ENCODE measurements at regions not wholly inside any gene's neighbourhood (a gene's known extent, or its start where the extent isn't known, plus 50 kb on each side); places are given as distances from the start of the nearest gene placed in this dataset.

- no peaks in the 10 kb centered on the region for H3K27me3 ChIP-seq (ENCODE audit: control insufficient read depth in 1 of 2, insufficient read depth in 2 of 2, low read length in 1 of 2)
- H3K27ac ChIP-seq (ENCODE audit: low read depth in 1 of 2, low read length in 2 of 2) = no peak overlapping the region
- no peaks in the 10 kb centered on the region for H3K36me3 ChIP-seq (ENCODE audit: control insufficient read depth in 1 of 2, insufficient read depth in 2 of 2, low read length in 1 of 2)
- no peaks in the 10 kb centered on the region for H3K4me1 ChIP-seq (ENCODE audit: control insufficient read depth in 1 of 2, insufficient read depth in 2 of 2, low read length in 2 of 2)
- no peak overlapping the region for H3K4me3 ChIP-seq (ENCODE audit: low read length in 2 of 2)
- ATAC-seq (ENCODE audit: low FRiP score) (no peak), DNase-seq (no peak)
- H3K9me3 ChIP-seq (ENCODE audit: control insufficient read depth, low read length) = peaks cover 3% of the 10 kb centered on the region
- intact Hi-C loops (cut with DNase I) = no loop called here
- 88% methylated on average over 5 of the region's 5 CpGs for WGBS, 2 donors
Measured at GRCh38 chr13:110097013-110097412, 209.9 kb downstream of the COL4A1 start.

GRCh38 chr13:110092831-110093247 lies 214.1 kb downstream of the COL4A1 start:
- no peak overlapping the region for H3K27ac ChIP-seq (ENCODE audit: low read depth in 1 of 2, low read length in 2 of 2)
- no peaks in the 10 kb centered on the region for H3K27me3 ChIP-seq (ENCODE audit: control insufficient read depth in 1 of 2, insufficient read depth in 2 of 2, low read length in 1 of 2)
- no peak for DNase-seq
- ATAC-seq (ENCODE audit: low FRiP score) = no peak
- no peak overlapping the region for H3K4me3 ChIP-seq (ENCODE audit: low read length in 2 of 2)
- H3K4me1 ChIP-seq (ENCODE audit: control insufficient read depth in 1 of 2, insufficient read depth in 2 of 2, low read length in 2 of 2) = no peaks in the 10 kb centered on the region
- no peaks in the 10 kb centered on the region for H3K36me3 ChIP-seq (ENCODE audit: control insufficient read depth in 1 of 2, insufficient read depth in 2 of 2, low read length in 1 of 2)
- no peaks in the 10 kb centered on the region for H3K9me3 ChIP-seq (ENCODE audit: control insufficient read depth, low read length)
- intact Hi-C loops (cut with DNase I) = no loop called here
- WGBS, 2 donors = 0 to 96% methylated on average over 1 of the region's 1 CpG

GRCh38 chr13:110089815-110090214 lies 217.1 kb downstream of the COL4A1 start:
- no peak for DNase-seq
- Histone ChIP-seq H3K36me3 (ENCODE audit: control insufficient read depth in 1 of 2, insufficient read depth in 2 of 2, low read length in 1 of 2) (no peaks in the 10 kb centered on the region), H3K9me3 (ENCODE audit: control insufficient read depth, low read length) (no peaks in the 10 kb centered on the region), H3K4me1 (ENCODE audit: control insufficient read depth in 1 of 2, insufficient read depth in 2 of 2, low read length in 2 of 2) (no peaks in the 10 kb centered on the region), H3K27ac (ENCODE audit: low read depth in 1 of 2, low read length in 2 of 2) (no peak overlapping the region), H3K4me3 (ENCODE audit: low read length in 2 of 2) (no peak overlapping the region), H3K27me3 (ENCODE audit: control insufficient read depth in 1 of 2, insufficient read depth in 2 of 2, low read length in 1 of 2) (no peaks in the 10 kb centered on the region)
- ATAC-seq (ENCODE audit: low FRiP score) = no peak
- 68 to 74% methylated on average over 4 of the region's 4 CpGs for WGBS, 2 donors
- intact Hi-C loops (cut with DNase I) = no loop called here

DNA sequence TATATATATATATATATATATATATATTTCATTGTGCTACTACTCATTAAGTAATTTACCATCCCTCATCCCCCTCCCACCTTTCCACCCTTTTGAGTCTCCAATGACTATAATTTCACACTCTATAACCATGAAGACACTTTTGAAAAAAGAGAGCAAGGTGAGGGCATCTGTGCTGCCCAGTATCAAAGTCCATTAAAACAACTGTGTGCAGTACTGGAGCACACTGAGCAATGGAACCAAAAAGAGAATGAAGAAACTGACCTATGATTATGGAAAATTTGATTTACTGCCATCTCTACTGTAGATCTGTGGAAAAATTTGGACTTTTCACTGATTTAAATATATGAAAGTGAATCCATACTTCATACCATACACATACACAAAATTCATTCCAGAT lies 217.9 kb downstream of the COL4A1 start:
- Histone ChIP-seq H3K9me3 (ENCODE audit: control insufficient read depth, low read length) (no peaks in the 10 kb centered on the region), H3K27ac (ENCODE audit: low read depth in 1 of 2, low read length in 2 of 2) (no peak overlapping the region), H3K4me3 (ENCODE audit: low read length in 2 of 2) (no peak overlapping the region), H3K36me3 (ENCODE audit: control insufficient read depth in 1 of 2, insufficient read depth in 2 of 2, low read length in 1 of 2) (no peaks in the 10 kb centered on the region), H3K27me3 (ENCODE audit: control insufficient read depth in 1 of 2, insufficient read depth in 2 of 2, low read length in 1 of 2) (no peaks in the 10 kb centered on the region), H3K4me1 (ENCODE audit: control insufficient read depth in 1 of 2, insufficient read depth in 2 of 2, low read length in 2 of 2) (no peaks in the 10 kb centered on the region)
- intact Hi-C loops (cut with DNase I) = no loop called here
- DNase-seq (no peak), ATAC-seq (ENCODE audit: low FRiP score) (no peak)

- Histone ChIP-seq H3K9me3 (ENCODE audit: control insufficient read depth, low read length) (no peaks in the 10 kb centered on the region), H3K27me3 (ENCODE audit: control insufficient read depth in 1 of 2, insufficient read depth in 2 of 2, low read length in 1 of 2) (no peaks in the 10 kb centered on the region), H3K4me1 (ENCODE audit: control insufficient read depth in 1 of 2, insufficient read depth in 2 of 2, low read length in 2 of 2) (no peaks in the 10 kb centered on the region), H3K27ac (ENCODE audit: low read depth in 1 of 2, low read length in 2 of 2) (no peak overlapping the region), H3K4me3 (ENCODE audit: low read length in 2 of 2) (no peak overlapping the region), H3K36me3 (ENCODE audit: control insufficient read depth in 1 of 2, insufficient read depth in 2 of 2, low read length in 1 of 2) (no peaks in the 10 kb centered on the region)
- no peak for DNase-seq
- 88 to 90% methylated on average over 6 of the region's 6 CpGs for WGBS, 2 donors
- intact Hi-C loops (cut with DNase I) = no loop called here
- no peak for ATAC-seq (ENCODE audit: low FRiP score)
Measured at GRCh38 chr13:110073982-110074381, 233.0 kb downstream of the COL4A1 start.

- Histone ChIP-seq H3K36me3 (ENCODE audit: control insufficient read depth in 1 of 2, insufficient read depth in 2 of 2, low read length in 1 of 2) (no peaks in the 10 kb centered on the region), H3K27me3 (ENCODE audit: control insufficient read depth in 1 of 2, insufficient read depth in 2 of 2, low read length in 1 of 2) (no peaks in the 10 kb centered on the region), H3K9me3 (ENCODE audit: control insufficient read depth, low read length) (no peaks in the 10 kb centered on the region), H3K27ac (ENCODE audit: low read depth in 1 of 2, low read length in 2 of 2) (no peak overlapping the region), H3K4me1 (ENCODE audit: control insufficient read depth in 1 of 2, insufficient read depth in 2 of 2, low read length in 2 of 2) (no peaks in the 10 kb centered on the region), H3K4me3 (ENCODE audit: low read length in 2 of 2) (no peak overlapping the region)
- no peak for DNase-seq
- no peak for ATAC-seq (ENCODE audit: low FRiP score)
- WGBS, 2 donors = 91 to 94% methylated on average over 9 of the region's 9 CpGs
- intact Hi-C loops (cut with DNase I) = no loop called here
Measured at GRCh38 chr13:110070511-110071120, 236.3 kb downstream of the COL4A1 start.

DNA sequence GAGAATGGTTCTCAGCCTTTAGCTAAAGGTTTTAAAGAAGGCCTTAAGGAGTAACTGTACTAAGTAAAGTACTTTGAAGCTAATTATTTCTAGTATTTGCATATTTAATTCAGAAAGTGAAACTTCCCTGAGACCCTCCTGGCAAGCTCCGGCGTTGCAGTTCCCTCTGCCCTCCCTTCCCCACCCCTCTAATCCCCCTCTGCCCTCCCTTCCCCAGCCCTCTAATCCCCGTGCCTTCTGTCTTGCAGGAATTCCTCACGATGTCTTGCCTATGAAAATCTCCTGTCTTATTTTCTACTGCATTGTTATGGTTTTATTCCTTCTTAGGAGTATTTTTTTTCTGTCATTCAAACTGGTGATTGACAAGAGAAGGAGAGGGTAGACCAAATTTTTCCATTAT lies 236.9 kb downstream of the COL4A1 start:
- WGBS, 2 donors = 57 to 64% methylated on average over 4 of the region's 4 CpGs
- intact Hi-C loops (cut with DNase I) = no loop called here
- Histone ChIP-seq H3K9me3 (ENCODE audit: control insufficient read depth, low read length) (no peaks in the 10 kb centered on the region), H3K27ac (ENCODE audit: low read depth in 1 of 2, low read length in 2 of 2) (no peak overlapping the region), H3K27me3 (ENCODE audit: control insufficient read depth in 1 of 2, insufficient read depth in 2 of 2, low read length in 1 of 2) (no peaks in the 10 kb centered on the region), H3K4me3 (ENCODE audit: low read length in 2 of 2) (no peak overlapping the region), H3K4me1 (ENCODE audit: control insufficient read depth in 1 of 2, insufficient read depth in 2 of 2, low read length in 2 of 2) (no peaks in the 10 kb centered on the region), H3K36me3 (ENCODE audit: control insufficient read depth in 1 of 2, insufficient read depth in 2 of 2, low read length in 1 of 2) (no peaks in the 10 kb centered on the region)
- ATAC-seq (ENCODE audit: low FRiP score) (no peak), DNase-seq (no peak)

DNA sequence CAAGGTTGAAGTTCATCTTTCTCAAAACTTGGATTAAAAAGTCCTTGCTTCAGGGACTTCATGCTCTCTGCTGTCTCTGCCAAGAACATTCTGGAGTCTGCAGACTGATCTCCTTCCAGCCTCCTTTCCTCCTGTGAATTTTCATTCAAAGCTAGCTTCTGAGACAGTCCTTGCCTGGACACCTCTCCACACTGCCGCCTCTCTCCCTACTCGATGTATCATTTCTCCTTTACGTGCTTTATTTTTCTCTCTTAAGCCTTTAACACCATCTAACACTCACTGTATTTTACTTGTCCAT lies 238.8 kb downstream of the COL4A1 start:
- no peak overlapping the region for H3K27ac ChIP-seq (ENCODE audit: low read depth in 1 of 2, low read length in 2 of 2)
- 96 to 98% methylated on average over 3 of the region's 3 CpGs for WGBS, 2 donors
- no peak overlapping the region for H3K4me3 ChIP-seq (ENCODE audit: low read length in 2 of 2)
- intact Hi-C loops (cut with DNase I) = no loop called here
- no peak for DNase-seq
- no peak for ATAC-seq (ENCODE audit: low FRiP score)
- H3K4me1 ChIP-seq (ENCODE audit: control insufficient read depth in 1 of 2, insufficient read depth in 2 of 2, low read length in 2 of 2) = no peaks in the 10 kb centered on the region
- H3K27me3 ChIP-seq (ENCODE audit: control insufficient read depth in 1 of 2, insufficient read depth in 2 of 2, low read length in 1 of 2) = no peaks in the 10 kb centered on the region
- no peaks in the 10 kb centered on the region for H3K36me3 ChIP-seq (ENCODE audit: control insufficient read depth in 1 of 2, insufficient read depth in 2 of 2, low read length in 1 of 2)
- H3K9me3 ChIP-seq (ENCODE audit: control insufficient read depth, low read length) = no peaks in the 10 kb centered on the region

DNA sequence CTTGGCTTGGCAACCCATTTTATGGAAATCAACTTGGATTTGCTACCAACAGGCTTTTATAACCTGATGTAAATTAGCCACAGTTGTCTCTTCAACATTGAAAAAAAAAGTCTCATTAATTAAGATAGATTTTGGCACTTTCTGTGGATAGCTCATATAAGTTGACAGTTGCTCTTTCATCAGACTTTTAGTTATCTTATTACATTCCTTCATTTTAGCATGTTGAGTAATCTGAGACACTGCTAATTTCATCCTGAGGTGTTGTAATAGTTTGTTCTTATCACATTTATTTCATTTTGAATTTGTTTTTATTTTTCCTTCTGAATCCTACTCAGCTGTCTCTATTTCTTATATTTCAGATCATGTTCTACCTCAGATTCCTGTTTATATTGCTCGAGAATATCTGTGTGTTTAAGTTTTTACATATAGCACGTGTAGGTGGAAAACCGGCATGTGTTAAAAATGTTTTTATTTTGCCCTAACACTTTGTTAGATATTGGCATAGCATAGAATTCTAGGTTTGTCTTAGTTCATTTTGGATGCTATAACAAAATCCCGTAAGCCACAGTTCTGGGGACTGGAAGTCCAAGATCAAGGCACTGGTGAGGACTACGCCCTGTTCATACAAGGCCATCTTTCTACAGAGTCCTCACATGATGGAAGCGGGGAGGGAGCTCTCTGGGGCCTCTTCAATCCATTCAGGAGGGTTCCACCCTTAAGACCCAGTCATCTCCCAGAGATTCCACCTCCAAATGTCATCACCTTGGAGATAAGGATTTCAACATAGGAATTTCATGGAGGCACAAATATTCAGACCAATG lies 239.4 kb downstream of the COL4A1 start:
- no peak overlapping the region for H3K27ac ChIP-seq (ENCODE audit: low read depth in 1 of 2, low read length in 2 of 2)
- H3K27me3 ChIP-seq (ENCODE audit: control insufficient read depth in 1 of 2, insufficient read depth in 2 of 2, low read length in 1 of 2) = no peaks in the 10 kb centered on the region
- H3K4me3 ChIP-seq (ENCODE audit: low read length in 2 of 2) = no peak overlapping the region
- no peak for DNase-seq
- H3K9me3 ChIP-seq (ENCODE audit: control insufficient read depth, low read length) = no peaks in the 10 kb centered on the region
- peak; percentile 21 for ATAC-seq (ENCODE audit: low FRiP score)
- no peaks in the 10 kb centered on the region for H3K36me3 ChIP-seq (ENCODE audit: control insufficient read depth in 1 of 2, insufficient read depth in 2 of 2, low read length in 1 of 2)
- WGBS, 2 donors = 95 to 97% methylated on average over 6 of the region's 6 CpGs
- intact Hi-C loops (cut with DNase I) = no loop called here
- H3K4me1 ChIP-seq (ENCODE audit: control insufficient read depth in 1 of 2, insufficient read depth in 2 of 2, low read length in 2 of 2) = no peaks in the 10 kb centered on the region

Data from aorta (tissue), 5 donors.